ENCODE measurements at regions not wholly inside any gene's neighbourhood (a gene's known extent, or its start where the extent isn't known, plus 50 kb on each side); places are given as distances from the start of the nearest gene placed in this dataset.
"Not testable (repeated sequence)": the region's sequence is repeated elsewhere in the genome, so short reads cannot be mapped to it uniquely, and the experiment has no call there.

DNA sequence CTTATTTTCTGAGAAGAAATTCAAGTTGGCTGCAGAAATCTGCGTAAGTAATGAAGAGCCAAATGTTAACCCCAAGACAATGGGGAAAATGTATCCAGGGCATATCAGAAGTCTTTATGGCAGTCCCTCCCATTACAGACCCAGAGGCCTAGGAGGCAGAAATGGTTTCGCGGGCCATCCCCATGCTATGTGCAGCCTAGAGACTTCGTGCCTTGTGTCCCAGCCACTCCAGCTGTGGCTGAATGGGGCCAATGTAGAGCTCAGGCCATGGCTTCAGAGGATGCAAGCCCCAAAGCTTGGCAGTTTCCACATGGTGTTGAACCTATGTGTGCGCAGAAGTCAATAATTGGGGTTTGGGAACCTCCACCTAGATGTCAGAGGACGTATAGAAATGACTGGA is 131.9 kb downstream of the GPR37 start:
- 86% methylated on average over 6 of the region's 6 CpGs for WGBS

DNA sequence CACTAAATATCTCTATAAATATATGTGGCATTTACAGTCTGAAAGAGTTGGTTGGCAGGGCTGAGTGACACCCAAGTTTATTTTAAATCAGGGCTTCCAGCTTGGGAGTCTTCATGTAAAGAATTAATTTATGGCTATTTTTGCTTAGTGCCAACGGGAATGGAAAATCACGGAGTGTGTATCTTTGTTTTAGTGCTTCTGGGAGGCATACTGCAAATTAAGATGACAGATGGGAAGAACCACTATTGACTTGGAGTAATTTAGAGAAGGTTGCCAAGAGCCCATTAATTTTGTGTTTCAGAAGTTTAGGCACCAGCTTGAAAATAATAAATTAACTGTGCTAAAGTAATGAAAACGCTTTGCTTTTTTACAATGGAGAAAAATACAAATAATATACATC is 135.2 kb downstream of the GPR37 start:
- Histone ChIP-seq H3K9me3 (ENCODE audit: insufficient read depth, low read depth, low read length) (peaks cover 3% of the 10 kb centered on the region; the same call in 1 of the 2 replicates), H3K27ac (ENCODE audit: low read depth, low read length) (no peak overlapping the region), H3K9ac (ENCODE audit: low read depth, low read length) (no peak overlapping the region), H3K4me3 (ENCODE audit: low read length) (no peak overlapping the region), H3K36me3 (ENCODE audit: insufficient read depth, low read length) (no peaks in the 10 kb centered on the region), H3K27me3 (ENCODE audit: insufficient read depth, low read length) (no peaks in the 10 kb centered on the region), H3K4me1 (ENCODE audit: insufficient read depth, low read length) (no peaks in the 10 kb centered on the region)
- WGBS = 95% methylated on average over 2 of the region's 3 CpGs

More for the DNA sequence above, 131.9 kb downstream of the GPR37 start:
- Histone ChIP-seq H3K4me3 (ENCODE audit: low read length) (no peak overlapping the region), H3K4me1 (ENCODE audit: insufficient read depth, low read length) (peaks cover 15% of the 10 kb centered on the region), H3K9ac (ENCODE audit: low read depth, low read length) (no peak overlapping the region), H3K27me3 (ENCODE audit: insufficient read depth, low read length) (no peaks in the 10 kb centered on the region), H3K36me3 (ENCODE audit: insufficient read depth, low read length) (no peaks in the 10 kb centered on the region), H3K27ac (ENCODE audit: low read depth, low read length) (no peak overlapping the region), H3K9me3 (ENCODE audit: insufficient read depth, low read depth, low read length) (peaks cover 3% of the 10 kb centered on the region; the same call in 1 of the 2 replicates)

DNA sequence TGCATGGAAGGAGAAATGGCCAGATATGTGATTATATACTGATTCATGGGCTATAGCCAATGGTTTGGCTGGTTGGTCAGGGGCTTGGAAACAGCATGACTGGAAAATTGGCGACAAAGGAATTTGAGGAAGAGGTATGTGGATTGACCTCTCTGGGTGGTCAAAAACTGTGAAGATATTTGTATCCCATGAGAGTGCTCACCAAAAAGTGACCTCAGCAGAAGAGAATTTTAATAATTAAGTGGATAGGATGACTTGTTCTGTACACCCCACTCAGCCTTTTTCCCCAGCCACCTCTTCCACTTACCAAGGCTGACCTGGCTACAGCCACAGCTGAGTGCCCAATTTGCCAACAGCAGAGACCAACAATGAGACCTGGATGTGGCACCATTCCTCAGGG is 146.7 kb downstream of the GPR37 start:
- 98% methylated on average over 1 of the region's 1 CpG for WGBS

DNA sequence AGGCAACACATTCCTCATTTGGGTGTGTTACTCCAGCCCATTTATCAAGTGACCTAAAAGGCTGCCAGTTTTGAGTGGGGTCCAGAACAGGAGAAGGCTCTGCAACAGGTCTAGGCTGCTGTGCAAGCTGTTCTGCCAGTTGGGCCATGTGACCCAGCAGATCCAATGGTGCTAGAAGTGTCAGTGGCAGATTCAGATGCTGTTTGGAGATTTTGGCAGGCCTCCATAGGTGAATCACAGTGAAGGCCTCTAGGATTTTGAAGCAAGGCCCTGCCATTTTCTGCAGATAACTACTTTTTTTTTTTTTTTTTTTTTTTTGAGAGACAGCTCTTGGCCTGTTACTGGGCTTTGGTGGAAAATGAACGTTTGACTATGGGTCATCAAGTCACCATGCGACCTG is 147.5 kb downstream of the GPR37 start:
- H3K9ac ChIP-seq (ENCODE audit: low read depth, low read length); H3K27ac ChIP-seq (ENCODE audit: low read depth, low read length); H3K4me1 ChIP-seq (ENCODE audit: insufficient read depth, low read length); H3K9me3 ChIP-seq (ENCODE audit: insufficient read depth, low read depth, low read length); H3K4me3 ChIP-seq (ENCODE audit: low read length); H3K36me3 ChIP-seq (ENCODE audit: insufficient read depth, low read length); H3K27me3 ChIP-seq (ENCODE audit: insufficient read depth, low read length): not testable (repeated sequence)
- 91% methylated on average over 2 of the region's 2 CpGs for WGBS

More for the DNA sequence above, 146.7 kb downstream of the GPR37 start:
- Histone ChIP-seq H3K4me1 (ENCODE audit: insufficient read depth, low read length) (no peaks in the 10 kb centered on the region), H3K9ac (ENCODE audit: low read depth, low read length) (no peak overlapping the region), H3K4me3 (ENCODE audit: low read length) (no peak overlapping the region), H3K36me3 (ENCODE audit: insufficient read depth, low read length) (no peaks in the 10 kb centered on the region), H3K27me3 (ENCODE audit: insufficient read depth, low read length) (no peaks in the 10 kb centered on the region), H3K27ac (ENCODE audit: low read depth, low read length) (no peak overlapping the region), H3K9me3 (ENCODE audit: insufficient read depth, low read depth, low read length) (no peaks in the 10 kb centered on the region)

DNA sequence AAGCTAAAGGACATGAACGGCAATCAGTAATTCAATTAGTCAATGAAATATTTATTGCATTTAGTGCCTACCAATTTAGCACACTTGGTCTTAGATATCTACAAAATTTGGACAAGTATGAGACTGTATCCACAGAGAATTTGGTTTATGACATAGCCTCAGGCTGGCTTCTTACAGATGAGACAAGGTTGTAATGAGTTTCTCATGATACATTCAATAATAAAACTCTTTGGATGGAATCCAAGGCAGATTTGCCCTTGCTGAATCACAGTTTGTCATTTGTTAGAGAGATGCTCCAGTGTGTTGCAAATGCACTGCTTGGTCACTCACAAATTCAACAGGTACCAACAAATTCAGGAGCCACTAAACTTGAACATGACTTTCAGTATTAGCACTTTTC is 162.5 kb downstream of the GPR37 start:
- Histone ChIP-seq H3K36me3 (ENCODE audit: insufficient read depth, low read length) (no peaks in the 10 kb centered on the region), H3K9ac (ENCODE audit: low read depth, low read length) (no peak overlapping the region), H3K4me1 (ENCODE audit: insufficient read depth, low read length) (no peaks in the 10 kb centered on the region), H3K27ac (ENCODE audit: low read depth, low read length) (no peak overlapping the region), H3K4me3 (ENCODE audit: low read length) (no peak overlapping the region), H3K9me3 (ENCODE audit: insufficient read depth, low read depth, low read length) (no peaks in the 10 kb centered on the region), H3K27me3 (ENCODE audit: insufficient read depth, low read length) (no peaks in the 10 kb centered on the region)
- WGBS = 100% methylated on average over 1 of the region's 1 CpG

DNA sequence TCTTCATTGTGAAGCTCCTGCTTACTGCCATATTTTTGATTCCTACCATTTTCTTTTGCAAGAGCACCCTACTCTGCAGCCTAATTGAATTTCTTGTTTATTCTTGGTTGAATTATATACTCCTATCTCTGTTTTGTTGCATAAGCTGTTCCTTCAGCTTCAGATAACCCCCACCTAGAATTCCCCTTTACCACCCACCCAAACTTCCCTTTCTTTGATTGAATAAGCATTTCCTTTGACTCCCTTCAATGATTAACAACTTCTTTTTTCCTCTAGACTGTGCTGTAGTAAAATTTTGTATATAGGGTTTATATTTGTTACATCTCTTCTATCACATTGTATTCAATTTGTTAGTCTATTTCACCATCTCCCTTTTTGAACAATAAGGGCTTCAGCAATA is 168.1 kb downstream of the GPR37 start:
- H3K27ac ChIP-seq (ENCODE audit: low read depth, low read length) = no peak overlapping the region
- no peak overlapping the region for H3K4me3 ChIP-seq (ENCODE audit: low read length)
- H3K4me1 ChIP-seq (ENCODE audit: insufficient read depth, low read length) = no peaks in the 10 kb centered on the region
- no peaks in the 10 kb centered on the region for H3K27me3 ChIP-seq (ENCODE audit: insufficient read depth, low read length)
- H3K9ac ChIP-seq (ENCODE audit: low read depth, low read length) = no peak overlapping the region
- H3K36me3 ChIP-seq (ENCODE audit: insufficient read depth, low read length) = no peaks in the 10 kb centered on the region
- H3K9me3 ChIP-seq (ENCODE audit: insufficient read depth, low read depth, low read length) = no peaks in the 10 kb centered on the region

- Histone ChIP-seq H3K4me3 (ENCODE audit: low read length) (no peak overlapping the region), H3K9me3 (ENCODE audit: insufficient read depth, low read depth, low read length) (no peaks in the 10 kb centered on the region), H3K36me3 (ENCODE audit: insufficient read depth, low read length) (no peaks in the 10 kb centered on the region), H3K27ac (ENCODE audit: low read depth, low read length) (no peak overlapping the region), H3K9ac (ENCODE audit: low read depth, low read length) (no peak overlapping the region), H3K4me1 (ENCODE audit: insufficient read depth, low read length) (no peaks in the 10 kb centered on the region), H3K27me3 (ENCODE audit: insufficient read depth, low read length) (no peaks in the 10 kb centered on the region)
- WGBS = 95% methylated on average over 1 of the region's 1 CpG
Observed at GRCh38 chr7:124596881-124597280, 168.7 kb downstream of the GPR37 start.

- Histone ChIP-seq H3K4me1 (ENCODE audit: insufficient read depth, low read length) (no peaks in the 10 kb centered on the region), H3K4me3 (ENCODE audit: low read length) (no peak overlapping the region), H3K27ac (ENCODE audit: low read depth, low read length) (no peak overlapping the region), H3K27me3 (ENCODE audit: insufficient read depth, low read length) (no peaks in the 10 kb centered on the region), H3K9me3 (ENCODE audit: insufficient read depth, low read depth, low read length) (no peaks in the 10 kb centered on the region), H3K36me3 (ENCODE audit: insufficient read depth, low read length) (no peaks in the 10 kb centered on the region), H3K9ac (ENCODE audit: low read depth, low read length) (no peak overlapping the region)
- WGBS = 100% methylated on average over 2 of the region's 2 CpGs
Observed at GRCh38 chr7:124590814-124591213, 174.8 kb downstream of the GPR37 start.

- Histone ChIP-seq H3K27ac (ENCODE audit: low read depth, low read length) (no peak overlapping the region), H3K9me3 (ENCODE audit: insufficient read depth, low read depth, low read length) (no peaks in the 10 kb centered on the region), H3K9ac (ENCODE audit: low read depth, low read length) (no peak overlapping the region), H3K27me3 (ENCODE audit: insufficient read depth, low read length) (no peaks in the 10 kb centered on the region), H3K36me3 (ENCODE audit: insufficient read depth, low read length) (no peaks in the 10 kb centered on the region), H3K4me3 (ENCODE audit: low read length) (no peak overlapping the region), H3K4me1 (ENCODE audit: insufficient read depth, low read length) (no peaks in the 10 kb centered on the region)
- WGBS = 100% methylated on average over 1 of the region's 2 CpGs
Observed at GRCh38 chr7:124577256-124577655, 188.3 kb downstream of the GPR37 start.

GRCh38 chr7:124575176-124575575 is 190.4 kb downstream of the GPR37 start:
- Histone ChIP-seq H3K9me3 (ENCODE audit: insufficient read depth, low read depth, low read length) (no peaks in the 10 kb centered on the region), H3K4me1 (ENCODE audit: insufficient read depth, low read length) (no peaks in the 10 kb centered on the region), H3K27ac (ENCODE audit: low read depth, low read length) (no peak overlapping the region), H3K36me3 (ENCODE audit: insufficient read depth, low read length) (no peaks in the 10 kb centered on the region), H3K9ac (ENCODE audit: low read depth, low read length) (no peak overlapping the region), H3K27me3 (ENCODE audit: insufficient read depth, low read length) (no peaks in the 10 kb centered on the region), H3K4me3 (ENCODE audit: low read length) (no peak overlapping the region)
- WGBS = 93% methylated on average over 3 of the region's 3 CpGs

DNA sequence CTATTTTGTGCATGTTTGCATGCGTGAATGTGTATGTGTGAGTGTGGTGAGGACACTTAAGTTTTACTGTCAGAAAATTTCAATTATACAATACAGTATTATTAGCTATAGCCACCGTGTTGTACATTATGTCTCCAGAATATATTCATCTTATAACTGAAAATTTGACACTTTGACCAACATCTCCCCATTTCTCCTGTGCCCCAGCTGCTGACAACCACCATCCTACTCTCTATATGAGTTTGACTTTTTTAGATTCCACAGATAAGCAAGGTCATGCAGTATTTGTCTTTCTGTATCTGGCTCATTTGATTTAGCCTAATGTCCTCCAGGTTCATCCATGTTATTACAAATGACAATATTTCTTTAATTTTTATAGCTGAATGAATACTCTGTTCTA is 195.0 kb downstream of the GPR37 start:
- Histone ChIP-seq H3K36me3 (ENCODE audit: insufficient read depth, low read length) (no peaks in the 10 kb centered on the region), H3K4me3 (ENCODE audit: low read length) (no peak overlapping the region), H3K4me1 (ENCODE audit: insufficient read depth, low read length) (peaks cover 9% of the 10 kb centered on the region), H3K27me3 (ENCODE audit: insufficient read depth, low read length) (no peaks in the 10 kb centered on the region), H3K27ac (ENCODE audit: low read depth, low read length) (no peak overlapping the region), H3K9me3 (ENCODE audit: insufficient read depth, low read depth, low read length) (no peaks in the 10 kb centered on the region), H3K9ac (ENCODE audit: low read depth, low read length) (no peak overlapping the region)
- 89% methylated on average over 1 of the region's 2 CpGs for WGBS

- WGBS = 80% methylated on average over 4 of the region's 5 CpGs
- Histone ChIP-seq H3K4me1 (ENCODE audit: insufficient read depth, low read length) (peaks cover 9% of the 10 kb centered on the region), H3K4me3 (ENCODE audit: low read length) (no peak overlapping the region), H3K27ac (ENCODE audit: low read depth, low read length) (no peak overlapping the region), H3K9ac (ENCODE audit: low read depth, low read length) (no peak overlapping the region), H3K36me3 (ENCODE audit: insufficient read depth, low read length) (no peaks in the 10 kb centered on the region), H3K27me3 (ENCODE audit: insufficient read depth, low read length) (no peaks in the 10 kb centered on the region), H3K9me3 (ENCODE audit: insufficient read depth, low read depth, low read length) (no peaks in the 10 kb centered on the region)
Observed at GRCh38 chr7:124566583-124566982, 199.0 kb downstream of the GPR37 start.

Measured in HUES64 (cell line).